Adipocyte (in vitro differentiated cells): ENCODE measurements at regions not wholly inside any gene's neighbourhood (a gene's known extent, or its start where the extent isn't known, plus 50 kb on each side); places are given as distances from the start of the nearest gene placed in this dataset.

Source experiments
- DNase-seq: peaks from one replicate; pipeline ENCODE4 v3.0.0-alpha.2; 2015; ENCODE audit warnings: low read depth
- H3K27me3 ChIP-seq: replicated peaks from 2 replicates; pipeline ENCODE4 v1.7.0; 2013; ENCODE audit warnings: mild to moderate bottlenecking, low read length, moderate library complexity; ENCODE audit not compliant: control insufficient read depth, insufficient read depth
- H3K36me3 ChIP-seq: 2 replicates; pipeline ENCODE4 v1.7.0; 2013; ENCODE audit warnings: low read length, mild to moderate bottlenecking, moderate library complexity; ENCODE audit not compliant: control insufficient read depth, insufficient read depth, severe bottlenecking
- H3K4me1 ChIP-seq: 2 replicates; pipeline ENCODE4 v1.7.0; 2013; ENCODE audit warnings: mild to moderate bottlenecking, low read length, moderate library complexity; ENCODE audit not compliant: control insufficient read depth, insufficient read depth
- H3K4me3 ChIP-seq: 2 replicates; pipeline ENCODE4 v1.7.0; 2013; ENCODE audit warnings: mild to moderate bottlenecking, low read length, moderate library complexity
- H3K9ac ChIP-seq: 2 replicates; pipeline ENCODE4 v1.7.0; 2013; ENCODE audit warnings: mild to moderate bottlenecking, low read length, moderate library complexity
- H3K9me3 ChIP-seq: 2 replicates; pipeline ENCODE4 v1.7.0; 2013; ENCODE audit warnings: mild to moderate bottlenecking, low read length, moderate library complexity; ENCODE audit not compliant: control insufficient read depth

- Histone ChIP-seq H3K4me1 (peaks cover 13% of the 10 kb centered on the region), H3K9ac (no peak overlapping the region), H3K36me3 (no peaks in the 10 kb centered on the region), H3K27me3 (no peaks in the 10 kb centered on the region), H3K4me3 (no peak overlapping the region), H3K9me3 (no peaks in the 10 kb centered on the region)
- peak; percentile 94 for DNase-seq
These were observed 219.9 kb downstream of the TMX3 start for GRCh38 chr18:68494802-68495581.

- H3K4me1 ChIP-seq = no peaks in the 10 kb centered on the region
- no peaks in the 10 kb centered on the region for H3K9me3 ChIP-seq
- H3K27me3 ChIP-seq = no peaks in the 10 kb centered on the region
- H3K36me3 ChIP-seq = no peaks in the 10 kb centered on the region
- no peak overlapping the region for H3K9ac ChIP-seq
- no peak for DNase-seq
- H3K4me3 ChIP-seq = no peak overlapping the region
These were observed 225.7 kb downstream of the TMX3 start for GRCh38 chr18:68489013-68489792.

GRCh38 chr18:68484241-68484640 is 230.7 kb downstream of the TMX3 start:
- Histone ChIP-seq H3K36me3 (no peaks in the 10 kb centered on the region), H3K9ac (no peak overlapping the region), H3K9me3 (no peaks in the 10 kb centered on the region), H3K27me3 (no peaks in the 10 kb centered on the region), H3K4me1 (no peaks in the 10 kb centered on the region), H3K4me3 (no peak overlapping the region)
- DNase-seq = no peak

GRCh38 chr18:68482815-68483214 is 232.1 kb downstream of the TMX3 start:
- Histone ChIP-seq H3K9me3 (no peaks in the 10 kb centered on the region), H3K9ac (no peak overlapping the region), H3K36me3 (no peaks in the 10 kb centered on the region), H3K27me3 (no peaks in the 10 kb centered on the region), H3K4me1 (no peaks in the 10 kb centered on the region), H3K4me3 (no peak overlapping the region)
- DNase-seq = no peak

DNA sequence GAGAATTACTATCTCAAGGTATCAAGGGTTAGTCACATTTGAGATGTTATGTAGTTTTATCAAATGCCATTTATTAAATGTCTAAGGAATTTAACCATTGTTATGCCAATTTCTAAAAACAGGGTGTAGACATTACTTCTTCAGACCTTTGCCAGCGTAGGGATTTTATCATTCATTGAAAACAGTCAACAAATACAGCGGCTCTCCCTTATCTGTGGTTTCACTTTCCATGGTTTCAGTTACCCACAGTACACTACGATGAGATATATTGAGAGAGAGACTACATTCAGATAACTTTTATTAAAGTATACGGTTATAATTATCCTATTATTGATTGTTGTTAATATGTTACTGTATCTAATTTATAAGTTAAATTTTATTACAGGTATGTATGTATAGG is 234.7 kb downstream of the TMX3 start:
- Histone ChIP-seq H3K9ac (no peak overlapping the region), H3K27me3 (no peaks in the 10 kb centered on the region), H3K4me1 (no peaks in the 10 kb centered on the region), H3K9me3 (no peaks in the 10 kb centered on the region), H3K4me3 (no peak overlapping the region), H3K36me3 (no peaks in the 10 kb centered on the region)
- DNase-seq = no peak

GRCh38 chr18:68478246-68478645 is 236.7 kb downstream of the TMX3 start:
- Histone ChIP-seq H3K9me3 (no peaks in the 10 kb centered on the region), H3K9ac (no peak overlapping the region), H3K27me3 (no peaks in the 10 kb centered on the region), H3K4me3 (no peak overlapping the region), H3K36me3 (no peaks in the 10 kb centered on the region), H3K4me1 (no peaks in the 10 kb centered on the region)
- no peak for DNase-seq

- Histone ChIP-seq H3K9me3 (no peaks in the 10 kb centered on the region), H3K27me3 (no peaks in the 10 kb centered on the region), H3K4me3 (no peak overlapping the region), H3K9ac (no peak overlapping the region), H3K36me3 (no peaks in the 10 kb centered on the region), H3K4me1 (no peaks in the 10 kb centered on the region)
- DNase-seq = no peak
These were observed 239.0 kb downstream of the TMX3 start for GRCh38 chr18:68475883-68476282.

DNA sequence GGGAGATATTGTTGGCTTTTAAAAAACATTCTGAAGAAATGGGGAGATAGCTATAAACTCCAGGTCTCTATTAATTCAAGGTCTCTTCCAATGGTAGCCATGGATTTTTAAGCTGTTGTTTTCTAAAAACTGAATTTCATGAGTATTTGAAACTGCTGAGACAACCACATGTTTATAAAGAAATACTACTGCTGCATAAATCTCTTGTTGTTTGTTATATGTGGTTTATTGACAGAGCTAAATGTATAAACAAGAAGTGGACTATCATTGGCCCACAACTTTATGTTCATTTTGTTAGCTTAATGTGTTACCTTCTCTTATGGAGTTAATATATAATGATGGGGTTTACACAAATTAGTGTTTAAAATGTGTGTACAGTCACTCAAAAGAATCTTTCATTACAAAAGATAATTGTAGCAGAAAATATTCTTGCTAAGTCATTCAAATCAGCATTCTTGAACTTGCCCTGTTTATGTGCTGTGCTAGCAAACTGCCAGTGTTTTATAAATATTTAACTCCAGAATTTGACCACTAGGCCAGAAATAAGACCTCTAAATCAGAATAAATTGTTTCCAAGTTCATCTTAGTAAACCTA is 242.1 kb downstream of the TMX3 start:
- no peak for DNase-seq
- H3K4me1 ChIP-seq = peaks cover 9% of the 10 kb centered on the region
- no peak overlapping the region for H3K4me3 ChIP-seq

DNA sequence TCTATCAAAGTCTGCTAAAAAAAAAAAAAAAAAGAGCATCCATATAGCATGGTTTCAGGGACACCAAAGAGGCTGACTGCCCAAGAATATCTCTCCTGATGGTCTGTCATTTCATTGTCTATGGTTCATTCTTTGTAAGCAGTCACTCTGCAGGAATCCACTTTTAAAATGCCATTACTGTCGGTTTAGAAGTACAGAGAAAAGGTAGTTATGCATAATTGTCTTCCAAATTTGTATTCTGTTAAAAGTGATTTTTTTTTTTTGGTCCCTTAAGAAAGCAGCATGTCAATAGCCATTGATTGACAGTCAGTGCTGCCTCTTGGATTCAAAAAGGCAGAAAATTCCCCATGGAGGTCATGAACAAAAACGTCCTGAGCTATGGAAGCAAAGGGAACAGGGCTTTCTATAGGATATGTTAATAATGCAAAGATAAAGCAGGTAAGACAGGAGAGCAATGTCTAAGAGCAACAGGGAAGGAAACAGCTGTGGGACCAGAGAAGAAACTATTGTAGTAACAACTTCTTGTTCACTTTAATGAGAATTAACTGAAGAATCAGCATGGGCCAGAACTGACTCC is 245.8 kb downstream of the TMX3 start:
- Histone ChIP-seq H3K9ac (no peak overlapping the region), H3K4me3 (no peak overlapping the region), H3K4me1 (peaks cover 9% of the 10 kb centered on the region), H3K36me3 (no peaks in the 10 kb centered on the region), H3K27me3 (no peaks in the 10 kb centered on the region), H3K9me3 (no peaks in the 10 kb centered on the region)
- DNase-seq = no peak

More for the DNA sequence above, 242.1 kb downstream of the TMX3 start:
- H3K27me3 ChIP-seq = no peaks in the 10 kb centered on the region
- H3K9me3 ChIP-seq = no peaks in the 10 kb centered on the region
- no peak overlapping the region for H3K9ac ChIP-seq
- no peaks in the 10 kb centered on the region for H3K36me3 ChIP-seq

- DNase-seq = no peak
- no peaks in the 10 kb centered on the region for H3K27me3 ChIP-seq
- peaks cover 9% of the 10 kb centered on the region for H3K4me1 ChIP-seq
- H3K9ac ChIP-seq = no peak overlapping the region
- no peaks in the 10 kb centered on the region for H3K36me3 ChIP-seq
- H3K4me3 ChIP-seq = no peak overlapping the region
- H3K9me3 ChIP-seq = no peaks in the 10 kb centered on the region
These were observed 247.0 kb downstream of the TMX3 start for GRCh38 chr18:68467957-68468356.

DNA sequence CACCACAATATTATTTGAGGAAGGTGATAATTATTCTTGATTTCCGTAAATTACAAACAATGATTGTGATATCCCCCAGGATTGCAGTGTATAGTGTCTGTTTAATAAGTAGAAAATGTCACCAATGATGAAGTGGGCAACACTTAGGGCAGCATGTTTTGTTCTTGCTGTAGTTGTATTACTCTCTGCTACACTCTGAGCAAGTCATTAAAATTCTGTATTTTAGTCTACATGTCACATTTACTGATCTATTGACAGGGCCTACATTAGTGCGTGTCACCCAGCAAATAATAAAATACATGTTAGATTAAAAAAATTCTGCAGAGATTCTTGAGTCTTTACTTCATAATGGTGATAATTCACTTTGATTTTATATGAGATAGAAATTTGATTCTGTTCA is 247.6 kb downstream of the TMX3 start:
- H3K4me1 ChIP-seq = peaks cover 9% of the 10 kb centered on the region
- H3K9me3 ChIP-seq = no peaks in the 10 kb centered on the region
- no peak for DNase-seq
- no peak overlapping the region for H3K9ac ChIP-seq
- no peak overlapping the region for H3K4me3 ChIP-seq
- H3K36me3 ChIP-seq = no peaks in the 10 kb centered on the region
- H3K27me3 ChIP-seq = no peaks in the 10 kb centered on the region
